Activated T-cell treated with anti-CD3 and anti-CD28 coated beads, Interleukin-2, amount 50 U/mL, for 4 hours (primary cell): ENCODE measurements at regions not wholly inside any gene's neighbourhood (a gene's known extent, or its start where the extent isn't known, plus 50 kb on each side); places are given as distances from the start of the nearest gene placed in this dataset.
A peak's percentile ranks its signal among the peaks of the same experiment; 100 is the strongest.
"Not testable (repeated sequence)": the region's sequence is repeated elsewhere in the genome, so short reads cannot be mapped to it uniquely, and the experiment has no call there.

Experiments used
- ATAC-seq, 2 donors: fragments of 200-7000 bp; cut with Tn5 transposase; one replicate each; pipeline ENCODE4 v1.10.0; 2021
- DNase-seq: peaks from one replicate; pipeline ENCODE4 v3.0.0-alpha.2; 2020
- H3K27me3 Mint-ChIP-seq: one replicate; pipeline ENCODE4 v1.8.0; 2021; ENCODE audit warnings: low read depth, mixed read lengths
- H3K36me3 Mint-ChIP-seq: one replicate; pipeline ENCODE4 v1.8.0; 2022; ENCODE audit warnings: mixed read lengths; ENCODE audit not compliant: insufficient read depth
- H3K4me1 Mint-ChIP-seq: one replicate; pipeline ENCODE4 v1.8.0; 2021; ENCODE audit warnings: low read depth, mixed read lengths
- H3K4me3 Mint-ChIP-seq: one replicate; pipeline ENCODE4 v1.8.0; 2021; ENCODE audit warnings: mild to moderate bottlenecking, moderate library complexity, mixed read lengths
- H3K9me3 Mint-ChIP-seq: one replicate; pipeline ENCODE4 v1.8.0; 2021; ENCODE audit warnings: mixed read lengths

GRCh38 chr12:116687888-116688287 lies 50.0 kb downstream of the SPRING1 start:
- H3K9me3 Mint-ChIP-seq, result no peaks in the 10 kb centered on the region
- no peaks in the 10 kb centered on the region for H3K36me3 Mint-ChIP-seq
- H3K4me1 Mint-ChIP-seq, result peaks cover under 1% of the 10 kb centered on the region
- H3K27me3 Mint-ChIP-seq, result peaks cover 7% of the 10 kb centered on the region
- H3K4me3 Mint-ChIP-seq, result no peak overlapping the region
- ATAC-seq (peak; percentile 75 to 80), DNase-seq (peak; percentile 7)

GRCh38 chr12:116684891-116685290 lies 53.0 kb downstream of the SPRING1 start:
- Mint-ChIP-seq H3K4me1 (no peaks in the 10 kb centered on the region), H3K9me3 (no peaks in the 10 kb centered on the region), H3K27me3 (no peaks in the 10 kb centered on the region), H3K4me3 (no peak overlapping the region), H3K36me3 (no peaks in the 10 kb centered on the region)
- DNase-seq (no peak), ATAC-seq (no peak)

GRCh38 chr12:116677202-116677661 lies 60.6 kb downstream of the SPRING1 start:
- Mint-ChIP-seq H3K4me1 (peaks cover 30% of the 10 kb centered on the region), H3K9me3 (no peaks in the 10 kb centered on the region)

GRCh38 chr12:116675339-116676107 lies 62.3 kb downstream of the SPRING1 start:
- no peak for DNase-seq
- H3K4me1 Mint-ChIP-seq, result peaks cover 34% of the 10 kb centered on the region
- H3K9me3 Mint-ChIP-seq, result no peaks in the 10 kb centered on the region
- H3K36me3 Mint-ChIP-seq, result no peaks in the 10 kb centered on the region
- ATAC-seq, result no peak
- no peak overlapping the region for H3K4me3 Mint-ChIP-seq
- no peaks in the 10 kb centered on the region for H3K27me3 Mint-ChIP-seq

More at GRCh38 chr12:116677202-116677661, 60.6 kb downstream of the SPRING1 start:
- ATAC-seq, result no peak
- no peak overlapping the region for H3K4me3 Mint-ChIP-seq
- H3K36me3 Mint-ChIP-seq, result no peaks in the 10 kb centered on the region
- no peak for DNase-seq
- no peaks in the 10 kb centered on the region for H3K27me3 Mint-ChIP-seq

GRCh38 chr12:116674643-116675183 lies 63.2 kb downstream of the SPRING1 start:
- H3K9me3 Mint-ChIP-seq, result no peaks in the 10 kb centered on the region
- H3K4me1 Mint-ChIP-seq, result peaks cover 34% of the 10 kb centered on the region
- DNase-seq (no peak), ATAC-seq (no peak)
- no peaks in the 10 kb centered on the region for H3K27me3 Mint-ChIP-seq
- H3K4me3 Mint-ChIP-seq, result no peak overlapping the region
- H3K36me3 Mint-ChIP-seq, result no peaks in the 10 kb centered on the region

- Mint-ChIP-seq H3K27me3 (no peaks in the 10 kb centered on the region), H3K4me1 (peaks cover 34% of the 10 kb centered on the region), H3K4me3 (peak overlapping the region; percentile 34), H3K36me3 (no peaks in the 10 kb centered on the region), H3K9me3 (no peaks in the 10 kb centered on the region)
- DNase-seq (no peak), ATAC-seq (no peak)
Observed at GRCh38 chr12:116673681-116674111, 64.2 kb downstream of the SPRING1 start.

- ATAC-seq (peak; percentile 21 to 51), DNase-seq (no peak)
- peaks cover 34% of the 10 kb centered on the region for H3K4me1 Mint-ChIP-seq
- peak overlapping the region; percentile 35 for H3K4me3 Mint-ChIP-seq
- H3K27me3 Mint-ChIP-seq, result no peaks in the 10 kb centered on the region
- H3K36me3 Mint-ChIP-seq, result no peaks in the 10 kb centered on the region
- no peaks in the 10 kb centered on the region for H3K9me3 Mint-ChIP-seq
Observed at GRCh38 chr12:116672842-116673516, 64.9 kb downstream of the SPRING1 start.

GRCh38 chr12:116672010-116672409 lies 65.9 kb downstream of the SPRING1 start:
- Mint-ChIP-seq H3K4me1 (peaks cover 33% of the 10 kb centered on the region), H3K4me3 (no peak overlapping the region), H3K9me3 (no peaks in the 10 kb centered on the region), H3K36me3 (no peaks in the 10 kb centered on the region), H3K27me3 (no peaks in the 10 kb centered on the region)
- DNase-seq, result no peak
- no peak for ATAC-seq

GRCh38 chr12:116670859-116671258 lies 67.0 kb downstream of the SPRING1 start:
- Mint-ChIP-seq H3K4me3 (no peak overlapping the region), H3K9me3 (no peaks in the 10 kb centered on the region)

GRCh38 chr12:116667752-116668151 lies 70.1 kb downstream of the SPRING1 start:
- DNase-seq (no peak), ATAC-seq (no peak)
- H3K27me3 Mint-ChIP-seq, result peaks cover 3% of the 10 kb centered on the region
- no peaks in the 10 kb centered on the region for H3K9me3 Mint-ChIP-seq
- H3K4me1 Mint-ChIP-seq, result peaks cover 9% of the 10 kb centered on the region
- H3K36me3 Mint-ChIP-seq, result no peaks in the 10 kb centered on the region
- no peak overlapping the region for H3K4me3 Mint-ChIP-seq

More at GRCh38 chr12:116670859-116671258, 67.0 kb downstream of the SPRING1 start:
- Mint-ChIP-seq H3K27me3 (no peaks in the 10 kb centered on the region), H3K36me3 (no peaks in the 10 kb centered on the region), H3K4me1 (peaks cover 27% of the 10 kb centered on the region)
- DNase-seq (no peak), ATAC-seq (no peak)

GRCh38 chr12:116666829-116667228 lies 71.0 kb downstream of the SPRING1 start:
- H3K36me3 Mint-ChIP-seq, DNase-seq, H3K27me3 Mint-ChIP-seq, H3K4me3 Mint-ChIP-seq, H3K9me3 Mint-ChIP-seq, ATAC-seq, H3K4me1 Mint-ChIP-seq: not testable (repeated sequence)

- H3K27me3 Mint-ChIP-seq, result peaks cover 4% of the 10 kb centered on the region
- no peaks in the 10 kb centered on the region for H3K4me1 Mint-ChIP-seq
- no peak for DNase-seq
- H3K36me3 Mint-ChIP-seq, result no peaks in the 10 kb centered on the region
- ATAC-seq, result no peak
- H3K9me3 Mint-ChIP-seq, result no peaks in the 10 kb centered on the region
- H3K4me3 Mint-ChIP-seq, result no peak overlapping the region
Observed at GRCh38 chr12:116666305-116666673, 71.6 kb downstream of the SPRING1 start.

GRCh38 chr12:116665666-116666304 lies 72.1 kb downstream of the SPRING1 start:
- ATAC-seq (no peak), DNase-seq (no peak)
- Mint-ChIP-seq H3K27me3 (peaks cover 4% of the 10 kb centered on the region), H3K36me3 (no peaks in the 10 kb centered on the region), H3K4me3 (no peak overlapping the region), H3K4me1 (no peaks in the 10 kb centered on the region), H3K9me3 (no peaks in the 10 kb centered on the region)

GRCh38 chr12:116664085-116664484 lies 73.8 kb downstream of the SPRING1 start:
- Mint-ChIP-seq H3K36me3 (no peaks in the 10 kb centered on the region), H3K9me3 (no peaks in the 10 kb centered on the region), H3K27me3 (peaks cover 8% of the 10 kb centered on the region), H3K4me1 (no peaks in the 10 kb centered on the region), H3K4me3 (no peak overlapping the region)
- ATAC-seq (no peak), DNase-seq (no peak)
